ENCODE measurements at regions not wholly inside any gene's neighbourhood (a gene's known extent, or its start where the extent isn't known, plus 50 kb on each side); places are given as distances from the start of the nearest gene placed in this dataset.
A peak's percentile ranks its signal among the peaks of the same experiment; 100 is the strongest.

DNA sequence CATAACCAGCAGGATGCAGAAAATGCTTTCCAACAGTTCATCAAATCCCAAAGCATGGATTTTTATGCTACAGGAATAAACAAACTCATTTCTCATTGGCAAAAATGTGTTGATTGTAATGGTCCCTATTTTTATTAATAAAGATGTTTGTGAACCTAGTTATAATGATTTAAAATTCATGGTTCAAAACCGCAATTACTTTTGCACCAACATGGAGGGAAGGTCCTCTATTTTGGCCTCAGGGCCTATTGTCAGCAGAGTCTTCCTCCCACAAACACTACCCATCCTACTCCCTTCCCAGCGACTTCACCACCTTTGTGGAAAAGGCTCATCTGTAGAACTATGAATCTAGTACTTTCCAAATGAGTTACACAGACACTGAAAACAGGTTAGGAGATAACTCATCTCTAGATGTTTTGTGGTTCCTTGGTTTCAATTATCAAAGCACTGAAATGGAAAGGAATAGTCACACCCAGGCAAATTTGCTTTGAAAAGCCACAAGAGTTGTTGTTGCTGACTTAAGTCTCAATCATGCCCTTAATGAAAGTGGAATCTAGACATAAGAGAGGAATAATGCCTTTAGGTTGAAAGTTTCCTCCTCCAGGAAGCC lies 59.4 kb upstream of the FRMD4A start:
- peak in 2 of 5 experiments; percentile 9 to 85 for DNase-seq

DNA sequence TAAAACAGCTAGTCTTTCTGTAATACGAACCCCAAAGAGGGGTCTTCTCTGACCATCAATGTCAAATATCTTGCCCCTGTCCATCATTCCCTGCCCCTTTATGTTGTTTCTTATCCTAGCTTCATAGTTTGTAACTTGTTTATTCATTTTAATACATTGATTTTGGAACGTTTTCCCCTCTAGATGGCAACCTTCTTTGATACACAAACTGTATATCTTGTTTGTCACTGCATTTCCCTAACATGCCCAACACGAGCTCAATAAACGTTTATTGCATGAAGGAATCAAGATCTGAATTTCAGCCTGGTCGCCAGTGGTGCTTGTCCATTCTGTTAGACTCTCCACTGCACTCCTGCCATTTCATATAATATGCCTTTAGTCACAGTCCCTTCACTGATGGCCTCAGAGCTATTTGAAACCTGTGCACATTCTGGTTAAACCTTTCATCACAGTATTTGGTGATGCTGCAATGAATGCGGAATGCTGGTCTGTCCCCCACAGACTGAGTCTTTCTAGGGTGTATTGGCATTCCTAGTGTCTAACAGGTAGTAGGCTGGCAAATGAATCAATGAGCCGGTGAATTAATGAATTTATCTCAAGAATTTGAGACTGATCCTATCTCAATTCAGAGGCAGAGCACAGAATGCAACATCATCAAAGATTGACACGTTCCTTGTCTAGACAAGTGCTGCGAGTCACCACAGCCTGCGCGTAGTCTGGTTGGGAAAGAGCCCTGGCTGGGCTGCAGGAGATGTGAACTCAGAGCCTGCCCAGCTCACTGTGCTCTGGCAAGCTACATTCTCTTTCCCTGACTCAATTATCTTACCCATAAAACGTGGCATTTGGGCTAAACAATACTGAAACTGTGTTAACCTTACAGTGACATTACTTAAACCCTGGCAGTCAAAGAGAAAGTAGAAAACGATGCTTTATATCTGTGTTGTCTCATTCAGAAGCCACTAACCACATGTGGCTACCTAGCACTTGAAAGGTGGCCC lies 55.2 kb upstream of the FRMD4A start:
- DNase-seq = peak in 2 of 5 experiments; percentile 42 to 46

DNA sequence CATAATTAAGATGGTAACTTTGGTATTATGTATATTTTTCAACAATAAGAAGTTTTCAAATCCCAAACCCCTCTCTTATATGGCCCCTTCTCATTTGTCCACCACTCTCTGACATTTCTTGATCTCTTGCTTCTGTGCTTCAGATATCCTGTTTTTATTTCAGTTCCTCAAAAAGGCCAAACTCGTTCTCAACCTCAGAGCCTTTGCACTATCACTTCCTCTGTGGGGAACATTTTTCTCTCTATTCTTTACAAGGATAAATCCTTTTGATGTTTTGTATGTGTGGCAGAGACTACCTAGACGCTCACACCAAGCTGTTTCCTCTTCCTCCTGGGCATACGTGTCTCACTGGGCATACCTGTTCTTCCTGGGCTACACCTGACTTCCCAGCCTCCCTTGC lies 54.2 kb upstream of the FRMD4A start:
- DNase-seq = no peak

DNA sequence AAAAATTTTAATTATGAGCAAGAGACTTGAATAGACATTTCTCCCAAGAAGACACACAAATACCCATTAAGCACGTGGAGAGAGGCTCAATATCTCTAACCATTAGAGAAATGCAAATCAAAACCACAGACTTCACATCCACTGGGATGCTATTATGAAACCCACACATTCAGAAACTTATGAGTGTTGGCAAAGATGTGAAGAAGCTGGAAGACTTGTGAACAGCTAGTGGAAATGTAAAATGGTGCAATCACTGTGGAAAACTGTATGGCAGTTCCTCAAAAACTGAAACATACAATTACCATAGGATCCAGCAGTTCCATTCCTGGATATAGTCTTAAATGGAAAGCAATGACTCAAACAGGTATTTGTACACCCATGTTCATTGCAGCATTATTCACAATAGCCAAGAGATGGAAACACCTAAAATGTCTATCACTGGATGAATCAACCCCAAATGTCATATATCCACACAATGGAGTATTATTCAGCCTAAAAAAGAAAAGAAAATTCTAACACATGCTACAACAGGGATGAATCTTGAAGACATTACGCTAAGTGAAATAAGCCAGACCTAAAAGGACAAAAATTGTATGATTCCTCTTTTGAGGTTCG lies 53.5 kb upstream of the FRMD4A start:
- no peak for DNase-seq

DNA sequence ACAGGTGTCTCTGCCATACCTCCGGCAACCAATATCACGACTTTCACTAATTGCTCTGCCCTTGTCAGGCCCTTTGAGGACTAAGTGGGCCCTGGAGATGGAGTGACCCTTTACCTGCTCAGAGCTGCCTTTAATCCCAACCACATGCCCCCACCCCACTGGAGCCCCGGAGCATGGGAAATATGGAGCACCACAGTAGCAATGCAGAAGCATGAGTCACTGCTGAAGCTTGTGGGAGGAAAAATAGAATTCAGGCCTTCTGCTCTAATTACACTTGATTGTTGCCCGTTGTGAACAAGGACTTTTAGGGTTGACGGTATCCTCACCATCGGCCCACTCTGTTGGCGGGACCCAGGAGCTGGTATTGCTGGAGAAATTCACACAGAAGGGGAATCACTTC lies 52.5 kb upstream of the FRMD4A start:
- no peak for DNase-seq

DNA sequence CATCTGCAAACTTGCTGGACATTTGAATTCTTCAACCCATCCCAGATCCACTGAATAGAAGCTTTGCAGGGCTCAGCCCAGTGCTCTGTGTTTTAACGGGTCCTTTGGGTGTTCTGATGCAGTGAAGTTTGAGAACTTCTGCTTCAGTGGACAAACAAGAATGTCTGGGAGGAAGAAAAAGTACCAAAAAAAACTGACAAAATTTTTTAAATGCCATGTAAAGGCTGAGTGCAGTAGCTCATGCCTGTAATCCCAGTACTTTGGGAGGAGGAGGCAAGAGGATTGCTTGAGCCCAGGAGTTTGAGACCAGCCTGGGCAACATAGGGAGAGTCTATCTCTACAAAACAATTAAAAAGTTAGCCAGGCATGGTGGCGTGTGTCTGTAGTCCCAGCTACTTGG lies 51.8 kb upstream of the FRMD4A start:
- no peak for DNase-seq

DNA sequence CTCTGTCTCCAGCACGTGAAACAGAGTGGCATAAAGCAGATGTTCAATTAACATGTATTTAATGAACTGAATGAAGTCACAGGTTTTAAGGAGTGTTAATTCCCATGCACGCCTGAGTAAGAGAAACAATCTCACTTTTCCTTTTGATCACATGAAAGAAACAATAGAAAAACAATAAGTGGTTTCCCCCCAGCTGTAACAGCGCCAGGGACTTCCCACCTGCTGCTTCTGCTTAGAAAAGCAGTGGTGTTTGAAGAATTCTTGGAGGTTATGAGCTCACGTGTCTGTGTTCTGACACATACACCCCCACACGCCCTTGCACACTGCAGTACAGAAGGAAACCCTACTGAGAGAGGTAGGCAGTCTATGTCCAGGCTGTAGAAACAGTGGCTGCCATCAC lies 51.3 kb upstream of the FRMD4A start:
- DNase-seq = peak in 2 of 5 experiments; percentile 4 to 26

DNA sequence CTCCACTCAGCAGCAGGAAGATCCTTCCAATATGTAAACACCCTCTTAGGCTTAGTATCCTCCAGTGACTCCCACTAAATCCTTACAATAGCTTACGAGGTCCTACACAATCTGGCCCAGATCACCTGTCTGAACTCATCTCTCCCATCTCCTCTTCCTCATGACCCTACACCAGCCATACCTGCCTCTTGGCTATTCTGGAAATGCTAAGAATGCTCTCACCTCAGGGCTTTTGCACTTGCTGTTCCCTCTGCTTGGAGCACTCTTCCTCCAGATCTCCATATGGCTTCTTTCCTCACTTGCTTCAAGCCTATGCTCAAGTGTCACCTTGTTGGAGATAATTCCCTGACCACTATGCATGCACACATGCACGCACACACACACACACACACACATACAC lies 50.8 kb upstream of the FRMD4A start:
- DNase-seq = no peak

DNA sequence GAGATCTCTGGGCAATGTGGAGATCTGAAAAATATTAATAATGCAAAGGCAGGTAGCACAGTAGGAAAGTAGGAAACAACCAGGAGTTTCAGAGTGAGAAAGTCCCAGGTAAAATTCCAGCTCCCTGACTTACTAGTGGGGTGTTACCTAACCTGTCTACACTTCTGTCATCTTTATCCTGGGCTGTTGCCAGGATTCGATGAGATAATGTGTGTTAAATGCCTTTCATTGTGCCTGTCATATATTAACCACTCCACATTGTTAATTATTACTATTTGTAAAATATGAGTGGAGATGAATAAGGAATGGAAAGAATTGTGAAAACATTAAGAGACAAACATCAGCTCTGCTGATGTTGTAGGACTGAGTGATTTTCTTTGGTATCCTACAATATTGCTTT lies 50.0 kb upstream of the FRMD4A start:
- no peak for DNase-seq
